ENCODE measurements at regions not wholly inside any gene's neighbourhood (a gene's known extent, or its start where the extent isn't known, plus 50 kb on each side); places are given as distances from the start of the nearest gene placed in this dataset.
"Not testable (repeated sequence)": the region's sequence is repeated elsewhere in the genome, so short reads cannot be mapped to it uniquely, and the experiment has no call there.

DNA sequence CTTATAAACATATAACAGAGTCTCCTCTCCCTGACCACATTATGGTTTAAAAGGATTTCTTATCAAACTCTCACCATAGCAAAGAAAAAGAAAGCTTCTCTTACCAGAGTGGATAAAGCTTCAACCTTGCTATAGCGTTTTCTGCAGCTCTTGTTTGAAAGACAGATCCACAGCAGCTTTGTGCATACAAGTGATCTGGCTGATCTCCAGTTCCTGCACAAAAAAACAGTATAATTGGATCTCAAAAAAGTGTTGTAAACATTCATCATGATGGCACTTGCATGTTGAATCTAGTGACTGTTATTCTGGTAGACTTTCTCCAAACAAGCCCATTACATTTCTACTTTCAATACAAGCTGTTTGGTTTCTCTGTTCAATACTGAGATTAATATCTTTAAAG, 178.9 kb upstream of the MGAT4C start:
- peaks cover 19% of the 10 kb centered on the region for H3K9me3 Mint-ChIP-seq
- H3K27me3 Mint-ChIP-seq (ENCODE audit: low read depth): no peaks in the 10 kb centered on the region
- H3K36me3 Mint-ChIP-seq (ENCODE audit: insufficient read depth): no peaks in the 10 kb centered on the region
- no peak overlapping the region for H3K4me3 Mint-ChIP-seq
- ATAC-seq (no peak), DNase-seq (no peak)
- H3K4me1 Mint-ChIP-seq (ENCODE audit: low read depth): no peaks in the 10 kb centered on the region

DNA sequence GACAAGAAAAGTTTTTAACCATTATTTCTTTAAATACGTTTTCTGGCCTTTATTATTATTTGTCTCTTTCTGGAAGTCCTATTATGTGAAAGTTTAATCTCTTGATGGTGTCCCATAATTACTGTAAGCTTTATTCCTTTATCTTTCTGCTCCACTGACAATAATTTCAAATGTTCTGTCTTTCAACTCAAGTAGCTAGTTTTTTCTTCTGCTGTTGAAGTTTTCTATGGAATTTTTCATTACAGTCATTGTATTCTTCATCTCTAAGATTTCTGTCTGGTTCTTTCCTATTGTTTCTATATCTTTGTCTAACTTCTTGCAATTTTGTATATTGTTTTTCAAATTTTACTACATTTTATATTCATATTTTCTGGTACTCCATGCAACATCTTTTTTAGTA, 173.6 kb upstream of the MGAT4C start:
- Mint-ChIP-seq H3K9me3 (peaks cover 35% of the 10 kb centered on the region), H3K36me3 (ENCODE audit: insufficient read depth) (no peaks in the 10 kb centered on the region), H3K4me3 (no peak overlapping the region), H3K4me1 (ENCODE audit: low read depth) (no peaks in the 10 kb centered on the region), H3K27me3 (ENCODE audit: low read depth) (no peaks in the 10 kb centered on the region)
- ATAC-seq (no peak), DNase-seq (no peak)

DNA sequence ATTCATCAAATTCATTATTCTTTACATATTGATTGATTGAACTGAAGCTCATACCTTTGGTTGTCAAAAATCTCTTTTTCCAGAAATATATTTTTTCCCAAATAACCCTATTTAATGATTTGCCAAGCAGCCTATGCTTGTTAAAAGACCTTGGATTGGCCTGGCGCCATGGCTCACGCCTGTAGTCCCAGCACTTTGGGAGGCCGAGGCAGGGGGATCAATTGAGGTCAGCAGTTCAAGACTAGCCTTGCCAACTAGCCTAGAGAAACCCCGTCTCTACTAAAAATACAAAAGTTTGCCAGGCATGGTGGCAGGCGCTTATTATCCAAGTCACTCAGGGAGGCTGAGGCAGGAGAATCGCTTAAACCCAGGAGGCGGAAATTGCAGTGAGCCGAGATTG, 165.1 kb upstream of the MGAT4C start:
- Mint-ChIP-seq H3K4me1 (ENCODE audit: low read depth) (no peaks in the 10 kb centered on the region), H3K4me3 (no peak overlapping the region), H3K36me3 (ENCODE audit: insufficient read depth) (no peaks in the 10 kb centered on the region), H3K27me3 (ENCODE audit: low read depth) (no peaks in the 10 kb centered on the region), H3K9me3 (peaks cover 8% of the 10 kb centered on the region)
- DNase-seq: no peak
- ATAC-seq: no peak

DNA sequence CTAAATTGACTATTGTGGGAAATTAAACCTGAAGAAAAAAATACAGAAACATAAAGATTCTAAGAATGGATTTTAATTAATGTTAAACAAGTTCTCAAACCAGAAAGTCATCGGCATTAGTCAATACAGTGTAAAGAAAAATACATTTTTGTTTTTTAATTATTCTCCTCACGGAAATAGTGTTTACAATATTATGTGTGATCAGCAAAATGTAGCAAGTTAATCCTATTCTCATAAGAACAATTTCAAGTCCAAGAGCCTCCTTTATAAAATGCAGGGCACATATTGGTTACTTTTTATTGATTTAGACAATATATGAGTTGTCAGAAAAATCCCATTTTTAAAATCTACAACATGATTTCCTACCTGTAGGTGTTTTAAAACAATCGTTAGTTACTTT, 158.0 kb upstream of the MGAT4C start:
- ATAC-seq: no peak

DNA sequence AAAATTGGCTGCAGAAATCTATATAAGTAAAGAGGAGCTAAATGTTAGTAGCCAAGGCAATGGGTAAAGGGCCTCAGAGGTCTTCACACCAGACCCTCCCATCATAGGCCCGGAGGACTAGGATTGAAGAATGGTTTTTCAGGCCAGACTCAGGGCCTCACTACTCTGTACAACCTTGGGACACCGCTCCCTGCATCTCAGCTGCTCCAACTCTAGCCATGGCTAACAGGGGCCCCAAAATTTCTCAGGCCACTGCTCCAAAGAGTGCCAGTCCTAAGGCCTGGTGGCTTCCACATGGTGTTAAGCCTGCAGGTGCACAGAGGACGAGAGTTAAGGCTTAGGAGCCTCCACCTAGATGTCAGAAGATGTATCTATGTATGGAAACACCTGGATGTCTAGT, 155.5 kb upstream of the MGAT4C start:
- ATAC-seq (no peak), DNase-seq (no peak)
- H3K9me3 Mint-ChIP-seq: peaks cover 19% of the 10 kb centered on the region
- H3K27me3 Mint-ChIP-seq (ENCODE audit: low read depth): no peaks in the 10 kb centered on the region
- H3K36me3 Mint-ChIP-seq (ENCODE audit: insufficient read depth): no peaks in the 10 kb centered on the region
- H3K4me1 Mint-ChIP-seq (ENCODE audit: low read depth): no peaks in the 10 kb centered on the region
- H3K4me3 Mint-ChIP-seq: no peak overlapping the region

More for the DNA sequence above, 158.0 kb upstream of the MGAT4C start:
- Mint-ChIP-seq H3K9me3 (peaks cover 19% of the 10 kb centered on the region), H3K4me3 (no peak overlapping the region), H3K36me3 (ENCODE audit: insufficient read depth) (no peaks in the 10 kb centered on the region), H3K4me1 (ENCODE audit: low read depth) (no peaks in the 10 kb centered on the region), H3K27me3 (ENCODE audit: low read depth) (no peaks in the 10 kb centered on the region)
- DNase-seq: no peak

DNA sequence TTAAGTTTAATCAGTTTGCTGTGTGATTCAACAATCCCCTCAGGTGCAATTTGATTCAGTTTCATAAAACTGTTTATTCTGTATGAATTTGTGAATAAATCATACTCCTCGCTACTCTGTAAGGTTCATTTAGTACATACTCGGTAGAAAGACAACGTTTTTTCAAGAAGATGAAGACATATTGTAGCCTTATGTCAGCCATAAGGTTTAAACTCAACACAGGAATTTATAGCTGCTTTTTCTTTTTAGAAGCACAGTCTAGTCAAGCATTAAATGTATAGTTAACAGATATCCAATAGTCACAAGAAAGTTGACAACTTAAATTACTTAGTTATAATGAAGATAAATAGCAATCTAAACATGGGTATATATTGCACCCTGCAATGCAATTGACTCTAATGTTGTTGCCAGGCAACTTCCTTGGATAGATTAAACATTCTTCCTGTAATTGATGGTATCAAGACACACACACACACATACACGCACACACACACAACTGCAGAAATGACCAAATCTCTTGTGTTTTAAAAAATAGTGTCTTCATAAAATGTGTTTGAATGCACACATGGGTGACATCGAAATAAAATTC, 151.5 kb upstream of the MGAT4C start:
- DNase-seq (no peak), ATAC-seq (no peak)
- H3K36me3 Mint-ChIP-seq (ENCODE audit: insufficient read depth): no peaks in the 10 kb centered on the region
- no peak overlapping the region for H3K4me3 Mint-ChIP-seq
- no peaks in the 10 kb centered on the region for H3K4me1 Mint-ChIP-seq (ENCODE audit: low read depth)
- H3K27me3 Mint-ChIP-seq (ENCODE audit: low read depth): no peaks in the 10 kb centered on the region
- H3K9me3 Mint-ChIP-seq: peaks cover 7% of the 10 kb centered on the region

DNA sequence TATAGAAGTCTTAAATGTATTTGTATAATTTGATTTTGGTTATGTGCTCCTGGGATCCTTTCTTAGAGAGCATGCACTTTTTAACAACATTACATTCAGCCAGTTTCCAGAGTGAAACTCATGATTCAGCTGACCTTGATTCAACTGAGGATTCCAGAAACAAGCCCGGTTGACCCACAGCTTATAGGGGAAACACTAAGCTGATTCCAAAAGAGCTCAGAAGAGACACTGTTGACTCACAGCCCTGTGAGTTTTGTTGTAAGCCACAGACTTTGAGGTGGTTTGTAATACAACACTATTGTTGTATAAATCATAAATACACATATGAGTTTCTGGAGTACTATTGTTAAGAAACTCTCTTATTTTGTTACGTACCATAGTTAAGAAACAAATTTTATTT, 133.8 kb upstream of the MGAT4C start:
- no peaks in the 10 kb centered on the region for H3K36me3 Mint-ChIP-seq (ENCODE audit: insufficient read depth)
- no peaks in the 10 kb centered on the region for H3K27me3 Mint-ChIP-seq (ENCODE audit: low read depth)
- no peaks in the 10 kb centered on the region for H3K9me3 Mint-ChIP-seq
- no peak overlapping the region for H3K4me3 Mint-ChIP-seq
- no peaks in the 10 kb centered on the region for H3K4me1 Mint-ChIP-seq (ENCODE audit: low read depth)
- DNase-seq: no peak
- no peak for ATAC-seq

DNA sequence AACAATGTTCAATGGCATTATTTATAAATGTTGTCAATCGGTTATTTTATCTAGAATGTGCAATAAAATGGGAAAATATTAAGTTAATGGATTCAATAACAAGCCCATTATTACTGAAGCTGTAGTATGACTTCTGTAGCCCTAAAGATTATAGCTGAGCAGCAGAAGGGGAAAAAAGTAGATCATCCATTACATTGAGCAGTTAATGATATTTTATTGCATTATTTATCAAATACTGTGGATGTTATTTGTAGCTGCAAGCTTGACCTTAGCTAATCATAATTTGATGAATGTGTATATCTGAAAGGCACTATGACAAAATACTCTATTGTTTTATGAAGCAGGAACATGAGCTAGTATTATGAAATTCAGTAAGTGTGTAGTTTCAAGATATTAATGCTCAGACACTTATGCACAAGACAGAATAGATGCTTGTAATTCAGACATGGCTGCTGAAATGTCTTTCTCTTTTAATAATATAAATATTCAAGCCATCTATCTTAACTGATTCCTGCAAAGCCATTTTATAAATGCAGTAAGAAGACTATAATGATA, 131.5 kb upstream of the MGAT4C start:
- H3K4me1 Mint-ChIP-seq (ENCODE audit: low read depth): no peaks in the 10 kb centered on the region
- H3K9me3 Mint-ChIP-seq: peaks cover 7% of the 10 kb centered on the region
- H3K36me3 Mint-ChIP-seq (ENCODE audit: insufficient read depth): no peaks in the 10 kb centered on the region

DNA sequence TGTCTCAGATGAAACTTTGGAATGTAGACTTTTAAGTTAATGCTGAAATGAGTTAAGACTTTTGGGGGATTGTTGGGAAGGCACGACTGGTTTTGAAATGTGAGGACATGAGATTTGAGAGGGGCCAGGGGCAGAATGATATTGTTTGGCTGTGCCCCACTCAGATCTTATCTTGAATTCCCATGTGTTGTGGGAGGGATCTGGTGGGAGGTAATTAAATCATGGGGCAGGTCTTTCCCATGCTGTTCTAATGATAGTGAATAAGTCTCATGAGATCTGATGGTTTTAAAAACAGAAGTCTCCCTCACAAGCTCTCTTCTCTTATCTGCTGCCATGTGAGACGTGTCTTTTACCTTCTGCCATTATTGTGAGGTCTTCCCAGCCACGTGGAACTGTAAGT, 127.6 kb upstream of the MGAT4C start:
- not testable (repeated sequence) for H3K9me3 Mint-ChIP-seq; H3K36me3 Mint-ChIP-seq (ENCODE audit: insufficient read depth); H3K4me1 Mint-ChIP-seq (ENCODE audit: low read depth); ATAC-seq; DNase-seq; H3K27me3 Mint-ChIP-seq (ENCODE audit: low read depth); H3K4me3 Mint-ChIP-seq

More for the DNA sequence above, 131.5 kb upstream of the MGAT4C start:
- ATAC-seq: no peak
- no peak for DNase-seq
- Mint-ChIP-seq H3K27me3 (ENCODE audit: low read depth) (no peaks in the 10 kb centered on the region), H3K4me3 (no peak overlapping the region)

DNA sequence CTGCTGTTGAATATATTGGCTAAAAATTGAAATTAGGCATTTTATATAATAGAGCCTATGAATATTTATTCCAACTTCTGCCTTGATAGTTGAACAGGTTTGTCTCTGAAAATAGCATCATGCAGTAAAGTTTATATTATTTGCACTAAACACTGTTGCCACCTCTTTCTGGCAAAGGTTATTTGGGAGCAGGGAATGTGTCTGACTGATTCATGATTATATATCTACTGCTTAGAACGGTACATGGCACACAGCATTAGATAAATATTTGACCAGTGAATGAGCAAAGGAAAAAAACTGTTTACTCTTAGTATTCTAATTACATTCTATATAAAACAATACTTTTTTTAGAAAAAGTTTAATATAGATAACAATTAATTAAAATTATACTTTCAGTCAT, 123.1 kb upstream of the MGAT4C start:
- Mint-ChIP-seq H3K27me3 (ENCODE audit: low read depth) (no peaks in the 10 kb centered on the region), H3K9me3 (peaks cover 11% of the 10 kb centered on the region), H3K36me3 (ENCODE audit: insufficient read depth) (no peaks in the 10 kb centered on the region), H3K4me3 (no peak overlapping the region), H3K4me1 (ENCODE audit: low read depth) (no peaks in the 10 kb centered on the region)
- DNase-seq: no peak
- no peak for ATAC-seq

DNA sequence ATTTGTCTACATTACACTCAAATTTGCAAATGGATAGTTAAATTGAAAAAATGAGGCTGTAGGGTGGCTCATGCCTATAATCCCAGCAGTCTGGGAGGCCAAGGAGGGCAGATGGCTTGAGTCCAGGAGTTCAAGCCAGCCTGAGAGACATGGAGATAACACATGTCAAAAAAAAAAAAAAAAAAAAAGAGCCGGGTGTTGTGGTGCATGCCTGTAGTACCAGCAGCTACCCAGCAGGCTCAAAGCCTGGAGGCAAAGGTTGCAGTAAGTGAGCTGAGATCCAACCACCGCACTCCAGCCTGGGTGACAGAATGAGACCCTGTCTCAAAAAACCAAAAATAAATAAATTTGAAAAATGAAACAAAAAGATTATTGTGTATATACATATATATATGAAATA, 119.9 kb upstream of the MGAT4C start:
- peaks cover 7% of the 10 kb centered on the region for H3K9me3 Mint-ChIP-seq
- no peaks in the 10 kb centered on the region for H3K27me3 Mint-ChIP-seq (ENCODE audit: low read depth)
- H3K4me1 Mint-ChIP-seq (ENCODE audit: low read depth): no peaks in the 10 kb centered on the region
- DNase-seq (no peak), ATAC-seq (no peak)
- H3K4me3 Mint-ChIP-seq: no peak overlapping the region
- H3K36me3 Mint-ChIP-seq (ENCODE audit: insufficient read depth): no peaks in the 10 kb centered on the region

DNA sequence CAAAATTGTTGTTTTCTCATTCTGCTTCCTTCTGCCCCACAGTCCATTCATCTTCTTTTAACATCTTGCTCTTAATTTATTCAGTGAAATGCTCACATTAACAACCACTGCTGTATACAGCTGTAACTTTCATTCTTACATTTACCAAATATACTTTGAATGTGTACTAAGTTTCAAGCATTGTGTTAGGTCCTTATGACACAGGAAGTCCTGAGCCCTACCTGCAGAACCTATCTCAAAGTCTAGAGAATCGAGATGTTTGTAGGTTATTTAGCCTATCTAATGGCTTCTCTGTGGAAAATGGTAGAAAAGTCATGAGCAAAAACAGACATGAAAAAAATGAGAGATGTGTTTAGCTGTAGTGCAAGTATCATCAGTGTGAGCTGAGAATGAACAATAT, 117.6 kb upstream of the MGAT4C start:
- Mint-ChIP-seq H3K4me3 (no peak overlapping the region), H3K9me3 (peaks cover 7% of the 10 kb centered on the region), H3K36me3 (ENCODE audit: insufficient read depth) (no peaks in the 10 kb centered on the region), H3K27me3 (ENCODE audit: low read depth) (no peaks in the 10 kb centered on the region), H3K4me1 (ENCODE audit: low read depth) (no peaks in the 10 kb centered on the region)
- no peak for DNase-seq
- no peak for ATAC-seq

DNA sequence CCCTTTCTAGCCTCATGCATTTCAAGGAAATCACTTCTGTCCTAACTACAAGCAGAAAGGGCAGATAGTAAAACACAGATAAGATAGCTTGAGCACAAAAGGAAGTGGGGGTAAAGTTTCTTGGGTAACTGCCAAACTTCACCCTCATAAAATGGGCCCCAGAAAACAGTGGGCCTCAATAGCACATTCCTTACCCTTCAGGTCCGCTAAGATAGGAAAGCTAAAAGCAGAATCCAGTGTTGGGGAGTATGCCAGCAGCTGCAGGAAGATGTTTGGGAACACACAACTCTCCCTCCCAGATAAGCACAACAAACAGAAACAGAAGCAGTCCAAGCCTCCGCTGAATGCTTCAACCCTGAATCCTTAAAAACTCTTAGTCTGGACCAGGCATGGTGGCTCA, 110.9 kb upstream of the MGAT4C start:
- Mint-ChIP-seq H3K4me3 (no peak overlapping the region), H3K27me3 (ENCODE audit: low read depth) (no peaks in the 10 kb centered on the region), H3K9me3 (peaks cover 5% of the 10 kb centered on the region), H3K36me3 (ENCODE audit: insufficient read depth) (no peaks in the 10 kb centered on the region), H3K4me1 (ENCODE audit: low read depth) (no peaks in the 10 kb centered on the region)
- no peak for DNase-seq
- no peak for ATAC-seq

DNA sequence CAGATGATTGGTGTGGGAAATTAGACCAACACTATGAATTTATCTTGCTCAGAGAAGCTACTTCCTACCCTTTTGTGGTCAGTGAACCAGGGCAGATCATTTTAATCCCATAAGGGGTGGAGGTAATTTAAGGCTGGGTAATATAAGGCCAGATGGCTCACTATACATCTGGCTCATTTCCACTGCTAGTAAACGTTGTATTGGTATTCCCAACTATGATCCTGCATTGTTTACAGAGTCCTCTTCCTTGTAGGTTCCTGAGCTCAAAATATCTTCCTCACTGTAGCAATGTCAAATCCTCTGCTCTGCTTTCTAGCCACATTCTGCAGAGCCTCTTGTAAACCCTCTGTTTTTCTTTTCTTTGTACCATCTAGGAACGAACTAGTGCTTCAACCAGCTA, 93.0 kb upstream of the MGAT4C start:
- Mint-ChIP-seq H3K9me3 (peaks cover 11% of the 10 kb centered on the region), H3K4me3 (no peak overlapping the region), H3K27me3 (ENCODE audit: low read depth) (no peaks in the 10 kb centered on the region), H3K4me1 (ENCODE audit: low read depth) (no peaks in the 10 kb centered on the region), H3K36me3 (ENCODE audit: insufficient read depth) (no peaks in the 10 kb centered on the region)
- no peak for ATAC-seq
- no peak for DNase-seq

DNA sequence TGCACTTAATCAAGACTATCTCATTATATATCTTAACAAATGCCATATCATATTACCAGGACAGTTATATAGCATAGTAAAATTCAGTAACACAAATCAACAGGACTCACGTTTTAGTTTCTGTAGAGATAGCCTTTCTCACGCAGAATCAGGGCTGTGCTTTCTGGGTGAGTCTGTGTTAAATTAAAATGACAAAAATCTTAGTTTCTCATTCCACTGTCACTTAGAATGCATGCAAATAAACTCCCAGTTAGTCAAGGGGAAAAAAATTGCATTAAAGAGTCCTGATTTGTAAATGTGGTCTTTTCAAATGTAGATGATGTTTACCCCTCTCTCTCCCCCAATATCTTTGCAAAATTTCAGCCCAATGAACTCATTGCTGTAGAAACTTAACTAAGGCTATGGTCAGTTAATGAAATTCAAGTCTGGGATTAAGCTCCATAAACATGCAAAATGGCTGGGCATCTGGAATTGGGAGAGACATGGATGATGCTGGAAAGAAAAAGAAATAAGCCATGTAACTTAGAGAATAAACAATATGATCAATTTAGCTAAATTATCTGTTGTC, 77.8 kb upstream of the MGAT4C start:
- ATAC-seq (no peak), DNase-seq (no peak)
- no peaks in the 10 kb centered on the region for H3K27me3 Mint-ChIP-seq (ENCODE audit: low read depth)
- H3K9me3 Mint-ChIP-seq: peaks cover 4% of the 10 kb centered on the region
- no peaks in the 10 kb centered on the region for H3K4me1 Mint-ChIP-seq (ENCODE audit: low read depth)
- no peaks in the 10 kb centered on the region for H3K36me3 Mint-ChIP-seq (ENCODE audit: insufficient read depth)
- no peak overlapping the region for H3K4me3 Mint-ChIP-seq
